HCT116 (cell line): ENCODE measurements at regions not wholly inside any gene's neighbourhood (a gene's known extent, or its start where the extent isn't known, plus 50 kb on each side); places are given as distances from the start of the nearest gene placed in this dataset.

Experiments
- ATAC-seq: fragments of 200-7000 bp; cut with Tn5 transposase; 2 replicates; pipeline ENCODE4 v1.9.1; 2020; ENCODE audit warnings: mild to moderate bottlenecking, moderate library complexity
- BruUV-seq: library from RNA; stranded (reverse); fragments of 400-500 nt; replicated peaks from 2 replicates; lab custom pipeline; 2021; lab: Mats Ljungman, UMichigan
- CTCF ChIA-PET: fragments of 300-600 bp; sonication (Branson Sonifier 250); formaldehyde crosslinking; loops from one replicate; lab custom pipeline; 2021; ENCODE audit warnings: antibody characterized with exemption; lab: Charles Lee
- POLR2A ChIA-PET: fragments of 300-600, 350-600 bp; sonication (Branson Sonifier 250); formaldehyde crosslinking; loops from one replicate; lab custom pipeline; 2021; ENCODE audit warnings: antibody characterized with exemption; lab: Charles Lee
- RAD21 ChIA-PET, 2 experiments: fragments of 300-600 bp; sonication (Branson Sonifier 250); formaldehyde crosslinking; loops; one replicate each; lab custom pipeline; 2023; ENCODE audit warnings: low total read pairs in 2 of 2; ENCODE audit not compliant: uncharacterized antibody in 2 of 2, unreplicated experiment in 2 of 2, low non-redundant PET in 1 of 2; lab: Charles Lee
- DNase-seq: peaks from one replicate; pipeline ENCODE4 v3.0.0-alpha.2; 2010; ENCODE audit warnings: low read depth, low spot score
- H2AFZ ChIP-seq: fragments of 200-600 bp; shearing (Covaris generic), sonication (generic); 2 replicates; pipeline ENCODE4 v1.6.1; 2017; ENCODE audit warnings: low read depth, mixed run types, mixed read lengths, antibody characterized with exemption, low read length; ENCODE audit not compliant: poor library complexity, severe bottlenecking
- H3K27ac ChIP-seq: 2 replicates; pipeline ENCODE4 v1.5.1; 2012; ENCODE audit warnings: low read depth, low read length
- H3K27me3 ChIP-seq: fragments of 200-600 bp; sonication (generic); 2 replicates; pipeline ENCODE4 v1.6.1; 2016; ENCODE audit warnings: mixed run types, low read length, mixed read lengths; ENCODE audit not compliant: insufficient read depth
- H3K36me3 ChIP-seq, 2 experiments: fragments of 200-500 bp in 1 of 2; fragments of 200-600 bp in 1 of 2; sonication (Bioruptor generic) in 1 of 2; sonication (generic) in 1 of 2; 2 replicates each; pipeline versions ENCODE4 v1.5.1 to v1.6.1; 2014 to 2016; ENCODE audit warnings: low read length in 2 of 2, inconsistent platforms in 1 of 2, mixed read lengths in 1 of 2, mixed run types in 1 of 2; ENCODE audit not compliant: insufficient read depth in 2 of 2, control insufficient read depth in 1 of 2
- H3K4me1 ChIP-seq, 2 experiments: fragments of 200-600 bp in 1 of 2; sonication (generic) in 1 of 2; 2 replicates each; pipeline versions ENCODE4 v1.5.1 to v1.6.1; 2012 to 2017; ENCODE audit warnings: low read length in 2 of 2, inconsistent platforms in 1 of 2, mild to moderate bottlenecking in 1 of 2, mixed read lengths in 1 of 2, mixed run types in 1 of 2, moderate library complexity in 1 of 2; ENCODE audit not compliant: insufficient read depth in 2 of 2, control insufficient read depth in 1 of 2
- H3K4me2 ChIP-seq: fragments of 200-600 bp; sonication (generic); 2 replicates; pipeline ENCODE4 v1.6.1; 2017; ENCODE audit warnings: mixed run types, low read length, mixed read lengths
- H3K4me3 ChIP-seq, 2 experiments: fragments of 200-600 bp in 1 of 2; sonication (generic) in 1 of 2; replicated peaks in 1 of 2; 2 replicates each; pipeline ENCODE4 v1.5.1; 2011 to 2016; ENCODE audit warnings: low read length in 2 of 2, control low read depth in 1 of 2, low read depth in 1 of 2, mild to moderate bottlenecking in 1 of 2, mixed read lengths in 1 of 2, mixed run types in 1 of 2
- H3K79me2 ChIP-seq: fragments of 200-600 bp; sonication (generic); 2 replicates; pipeline ENCODE4 v1.6.1; 2017; ENCODE audit warnings: mild to moderate bottlenecking, mixed run types, low read length, moderate library complexity, mixed read lengths; ENCODE audit not compliant: insufficient read depth
- H3K9ac ChIP-seq: fragments of 200-600 bp; sonication (generic); 2 replicates; pipeline ENCODE4 v1.6.1; 2016; ENCODE audit warnings: low read length, mixed read lengths
- H3K9me2 ChIP-seq: fragments of 200-600 bp; sonication (generic), shearing (Covaris generic); 2 replicates; pipeline ENCODE4 v1.6.1; 2017; ENCODE audit warnings: mixed run types, mild to moderate bottlenecking, moderate library complexity; ENCODE audit not compliant: insufficient read depth
- H3K9me3 ChIP-seq, 2 experiments: fragments of 200-500 bp in 1 of 2; fragments of 200-600 bp in 1 of 2; sonication (Bioruptor generic) in 1 of 2; sonication (generic) in 1 of 2; 2 replicates each; pipeline ENCODE4 v1.6.1; 2014 to 2017; ENCODE audit warnings: low read length in 2 of 2, mixed read lengths in 2 of 2, inconsistent platforms in 1 of 2, low read depth in 1 of 2, mild to moderate bottlenecking in 1 of 2, mixed run types in 1 of 2, moderate library complexity in 1 of 2; ENCODE audit not compliant: control insufficient read depth in 1 of 2, insufficient read depth in 1 of 2
- H4K20me1 ChIP-seq: fragments of 200-600 bp; sonication (generic), shearing (Covaris generic); 2 replicates; pipeline ENCODE4 v1.6.1; 2017; ENCODE audit warnings: mixed run types, mild to moderate bottlenecking, moderate library complexity; ENCODE audit not compliant: insufficient read depth
- ATF3 ChIP-seq: IDR thresholded peaks from 2 replicates; pipeline ENCODE4 v1.6.1; 2012
- CBX3 ChIP-seq: IDR thresholded peaks from 2 replicates; pipeline ENCODE4 v1.6.1; 2012; ENCODE audit warnings: low read depth
- CEBPB ChIP-seq: IDR thresholded peaks from 2 replicates; pipeline ENCODE4 v1.6.1; 2012; ENCODE audit warnings: low read depth
- CTCF ChIP-seq, 3 experiments: fragments of 200-600 bp in 1 of 3; sonication (generic) in 1 of 3; IDR thresholded peaks in 2 of 3; conservative IDR thresholded peaks in 1 of 3; 2 replicates each; pipeline ENCODE4 v1.5.1; 2012 to 2017; ENCODE audit warnings: low read depth in 2 of 3, low read length in 2 of 3, antibody characterized with exemption in 1 of 3, borderline replicate concordance in 1 of 3, control low read depth in 1 of 3, mild to moderate bottlenecking in 1 of 3, mixed read lengths in 1 of 3, mixed run types in 1 of 3, moderate library complexity in 1 of 3; ENCODE audit not compliant: insufficient read depth in 1 of 3
- EGR1 ChIP-seq: IDR thresholded peaks from 2 replicates; pipeline ENCODE4 v1.6.1; 2012; ENCODE audit warnings: low read depth
- EZH2 ChIP-seq: fragments of 200-600 bp; sonication (generic); IDR thresholded peaks from 2 replicates; pipeline ENCODE4 v1.6.1; 2017; ENCODE audit warnings: antibody characterized with exemption, mixed run types
- EZH2phosphoT487 ChIP-seq: fragments of 200-600 bp; IDR thresholded peaks from 2 replicates; pipeline ENCODE4 v1.6.1; 2018; ENCODE audit warnings: antibody characterized with exemption, borderline replicate concordance
- JUND ChIP-seq: IDR thresholded peaks from 2 replicates; pipeline ENCODE4 v1.6.1; 2012
- MAX ChIP-seq: IDR thresholded peaks from 2 replicates; pipeline ENCODE4 v1.6.1; 2012
- POLR2A ChIP-seq: IDR thresholded peaks from 2 replicates; pipeline ENCODE4 v1.7.0; 2011; ENCODE audit warnings: borderline replicate concordance; ENCODE audit not compliant: insufficient read depth, insufficient read length; ENCODE audit errors: extremely low read depth
- POLR2AphosphoS5 ChIP-seq: IDR thresholded peaks from 2 replicates; pipeline ENCODE4 v1.6.1; 2011; ENCODE audit warnings: mild to moderate bottlenecking, low read depth, low read length, moderate library complexity
- RAD21 ChIP-seq: IDR thresholded peaks from 2 replicates; pipeline ENCODE4 v1.6.1; 2012; ENCODE audit warnings: low read depth, mild to moderate bottlenecking
- SIN3A ChIP-seq: IDR thresholded peaks from 2 replicates; pipeline ENCODE4 v1.6.1; 2012; ENCODE audit warnings: low read depth
- SP1 ChIP-seq: IDR thresholded peaks from 2 replicates; pipeline ENCODE4 v1.6.1; 2012; ENCODE audit warnings: low read depth
- SRF ChIP-seq: IDR thresholded peaks from 2 replicates; pipeline ENCODE4 v1.6.1; 2012; ENCODE audit warnings: low read depth
- YY1 ChIP-seq: IDR thresholded peaks from 2 replicates; pipeline ENCODE4 v1.6.1; 2011; ENCODE audit warnings: low read length, low read depth, moderate library complexity, mild to moderate bottlenecking; ENCODE audit not compliant: insufficient replicate concordance; ENCODE audit errors: extremely low read depth
- ZFX ChIP-seq: fragments of 450-650 bp; IDR thresholded peaks from 2 replicates; pipeline ENCODE4 v1.6.1; 2017
- ZNF274 ChIP-seq: fragments of 200-500 bp; sonication (Bioruptor generic); IDR thresholded peaks from 2 replicates; pipeline ENCODE4 v1.6.1; 2014; ENCODE audit warnings: mild to moderate bottlenecking, low read depth, low read length, inconsistent platforms
- intact Hi-C: fragments of 100-400 bp; cut with micrococcal nuclease; formaldehyde crosslinking; loops from 2 replicates; pipeline ENCODE4 v1.10.0; 2022

- ChIA-PET POLR2A (no interaction called here), CTCF (no interaction called here), RAD21 (no interaction called here)
- ATAC-seq (no peak), DNase-seq (no peak)
- Histone ChIP-seq H4K20me1 (no peaks in the 10 kb centered on the region), H3K4me3 (no peak overlapping the region), H3K9ac (no peak overlapping the region), H3K4me1 (no peaks in the 10 kb centered on the region), H3K9me2 (no peaks in the 10 kb centered on the region), H3K27ac (no peak overlapping the region), H3K79me2 (no peaks in the 10 kb centered on the region), H3K27me3 (no peaks in the 10 kb centered on the region), H2AFZ (no peak overlapping the region), H3K36me3 (no peaks in the 10 kb centered on the region), H3K4me2 (no peak overlapping the region), H3K9me3 (peaks cover 7 to 30% of the 10 kb centered on the region in 2 experiments; a peak in 1 of 4 replicates)
- no TSS peak for BruUV-seq
- TF ChIP-seq SP1: no peak
- no peak for TF ChIP-seq POLR2AphosphoS5
- TF ChIP-seq ZFX: no peak
- no peak for TF ChIP-seq EZH2phosphoT487
- no peak for TF ChIP-seq CEBPB
- TF ChIP-seq EGR1: no peak
- no peak for TF ChIP-seq MAX
- no peak for TF ChIP-seq POLR2A
- TF ChIP-seq ATF3: no peak
- TF ChIP-seq RAD21: no peak
- TF ChIP-seq EZH2: no peak
- no peak for TF ChIP-seq CBX3
- intact Hi-C loops: no loop called here
These were observed 66.1 kb upstream of the CHODL start for GRCh38 chr21:18178509-18178908.

GRCh38 chr21:18174370-18174769, 70.3 kb upstream of the CHODL start:
- no TSS peak for BruUV-seq
- Histone ChIP-seq H2AFZ (no peak overlapping the region), H3K27ac (no peak overlapping the region), H3K79me2 (no peaks in the 10 kb centered on the region), H3K4me2 (no peak overlapping the region), H4K20me1 (no peaks in the 10 kb centered on the region), H3K4me1 (no peaks in the 10 kb centered on the region), H3K9ac (no peak overlapping the region), H3K9me2 (no peaks in the 10 kb centered on the region), H3K27me3 (no peaks in the 10 kb centered on the region), H3K9me3 (peaks cover 5 to 29% of the 10 kb centered on the region in 2 experiments; a peak in 3 of 4 replicates), H3K36me3 (no peaks in the 10 kb centered on the region), H3K4me3 (no peak overlapping the region)
- DNase-seq: no peak
- ATAC-seq: no peak
- POLR2A ChIA-PET: no interaction called here
- CTCF ChIA-PET: no interaction called here
- intact Hi-C loops: no loop called here
- RAD21 ChIA-PET: no interaction called here
- TF ChIP-seq CBX3: no peak
- TF ChIP-seq POLR2AphosphoS5: no peak
- TF ChIP-seq SRF: no peak
- TF ChIP-seq JUND: no peak
- TF ChIP-seq ZNF274: no peak
- TF ChIP-seq ATF3: no peak
- no peak for TF ChIP-seq YY1
- no peak for TF ChIP-seq SP1
- no peak for TF ChIP-seq MAX
- TF ChIP-seq EZH2: no peak
- TF ChIP-seq CTCF (IDR thresholded peaks at IDR 0.05 in 2 of 3, conservative IDR thresholded peaks at IDR 0.05 in 1 of 3; ENCODE audit: borderline replicate concordance in 1 of 3, insufficient read depth in 1 of 3, low read depth in 2 of 3, low read length in 2 of 3): no peak
- TF ChIP-seq SIN3A: no peak
- TF ChIP-seq RAD21: no peak
- TF ChIP-seq CEBPB: no peak
